ENCODE measurements at regions not wholly inside any gene's neighbourhood (a gene's known extent, or its start where the extent isn't known, plus 50 kb on each side); places are given as distances from the start of the nearest gene placed in this dataset.

DNA sequence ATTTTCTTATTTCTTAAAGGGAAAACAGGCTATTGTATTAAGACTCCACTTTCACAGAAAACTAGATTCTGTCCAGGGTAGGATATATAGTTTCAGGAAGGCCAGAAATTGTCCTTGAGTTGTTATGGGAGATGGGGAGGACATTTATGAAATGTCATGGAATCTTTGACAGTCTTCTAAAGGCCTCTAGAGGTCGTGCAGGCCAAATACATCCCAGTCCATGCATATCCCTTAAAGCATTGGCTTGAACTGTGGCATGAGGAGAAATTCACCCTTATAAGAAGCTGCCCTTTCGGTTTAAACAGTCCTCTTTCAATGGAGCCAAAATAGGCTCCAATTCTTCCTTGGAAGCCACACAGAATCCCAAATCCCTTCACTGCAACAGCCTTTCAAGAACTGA, 183.6 kb upstream of the NOCT start:
- no peak overlapping the region for H4K8ac ChIP-seq (ENCODE audit: low read depth in 2 of 2, low read length in 2 of 2)
- no peak for TF ChIP-seq CEBPB (IDR thresholded peaks at IDR 0.05; ENCODE audit: low read depth, low read length)
- no peak for TF ChIP-seq SMC3 (IDR thresholded peaks at IDR 0.05; ENCODE audit: low read depth, low read length)
- TF ChIP-seq CHD1 (IDR thresholded peaks at IDR 0.05; ENCODE audit: low read depth, low read length), result no peak
- TF ChIP-seq POLR2A (IDR thresholded peaks at IDR 0.05; ENCODE audit: low read depth, low read length), result no peak
- TF ChIP-seq RAD21 (IDR thresholded peaks at IDR 0.05; ENCODE audit: low read length), result no peak
- no CpG with 5 or more reads among the region's 2 CpGs for WGBS, 2 experiments (ENCODE audit: extremely low coverage in 2 of 2, insufficient read length in 1 of 2)
- ChIA-PET CTCF (interaction anchor here (0.6 kb wide), 1 partner anchor 16 kb away, joined by 3 read pairs; no protein-coding TSS in a partner anchor), POLR2A (ENCODE audit: unreplicated experiment) (no interaction called here)
- in situ Hi-C loops (cut with MboI; ENCODE audit: low sequenced_read_pairs) (no loop called here), intact Hi-C loops (cut with micrococcal nuclease) (no loop called here), dilution Hi-C loops (cut with HindIII; ENCODE audit: low sequenced_read_pairs, unreplicated experiment) (no loop called here)
- no peak overlapping the region for H2AK9ac ChIP-seq (replicated peaks; ENCODE audit: low read depth, low read length, poor library complexity)
- no peak overlapping the region for H4K5ac ChIP-seq (ENCODE audit: low read depth, low read length)
- no peak overlapping the region for H3K27ac ChIP-seq (ENCODE audit: insufficient read depth, low read length)
- H2BK5ac ChIP-seq (ENCODE audit: low read depth, low read length, poor library complexity, severe bottlenecking), result no peak overlapping the region
- no peak overlapping the region for H2BK15ac ChIP-seq (ENCODE audit: low read depth, low read length)
- H2BK20ac ChIP-seq (ENCODE audit: low read depth, low read length), result no peak overlapping the region
- H2AFZ ChIP-seq (replicated peaks; ENCODE audit: low read length, poor library complexity), result no peak overlapping the region
- H3K4me2 ChIP-seq (ENCODE audit: low read depth, low read length), result no peak overlapping the region
- peaks cover 1% of the 10 kb centered on the region; the same call in 1 of the 2 replicates for H3K27me3 ChIP-seq (ENCODE audit: control insufficient read depth, insufficient read depth, low read length)
- no peaks in the 10 kb centered on the region for H3K79me1 ChIP-seq (ENCODE audit: low read depth in 1 of 2, low read length in 2 of 2)
- H3K23ac ChIP-seq (ENCODE audit: low read depth, low read length), result no peak overlapping the region
- no peak for DNase-seq
- ATAC-seq (ENCODE audit: low read depth), result no peak
- no peak overlapping the region for H3K56ac ChIP-seq (ENCODE audit: extremely low read depth, insufficient read depth, low read length)
- H3K9me1 ChIP-seq (ENCODE audit: insufficient read depth, low read length), result no peaks in the 10 kb centered on the region
- no peaks in the 10 kb centered on the region for H3K36me3 ChIP-seq (ENCODE audit: control insufficient read depth, insufficient read depth, low read length)
- H3K4ac ChIP-seq (ENCODE audit: low read depth, low read length), result no peak overlapping the region
- no peak overlapping the region for H2BK120ac ChIP-seq (ENCODE audit: low read depth, low read length)
- H3K14ac ChIP-seq (replicated peaks; ENCODE audit: low read depth, low read length), result no peak overlapping the region
- H4K20me1 ChIP-seq (ENCODE audit: insufficient read depth, low read length), result no peaks in the 10 kb centered on the region
- H3K9ac ChIP-seq (ENCODE audit: low read depth, low read length), result no peak overlapping the region
- no peak overlapping the region for H3K4me3 ChIP-seq (ENCODE audit: insufficient read depth, low read depth, low read length)
- no peak overlapping the region for H2AK5ac ChIP-seq (ENCODE audit: low read depth, low read length)
- H3K4me1 ChIP-seq (ENCODE audit: control insufficient read depth, insufficient read depth, low read length), result no peaks in the 10 kb centered on the region
- BruUV-seq (replicated peaks), result no TSS peak
- peaks cover 2% of the 10 kb centered on the region; the same call in 1 of the 2 replicates for H3K9me3 ChIP-seq (ENCODE audit: control insufficient read depth, insufficient read depth, low read length)
- no peak overlapping the region for H3K18ac ChIP-seq (ENCODE audit: low read depth, low read length)
- H4K91ac ChIP-seq (ENCODE audit: insufficient read depth, low read depth, low read length), result no peak overlapping the region
